ENCODE measurements at regions not wholly inside any gene's neighbourhood (a gene's known extent, or its start where the extent isn't known, plus 50 kb on each side); places are given as distances from the start of the nearest gene placed in this dataset.

DNA sequence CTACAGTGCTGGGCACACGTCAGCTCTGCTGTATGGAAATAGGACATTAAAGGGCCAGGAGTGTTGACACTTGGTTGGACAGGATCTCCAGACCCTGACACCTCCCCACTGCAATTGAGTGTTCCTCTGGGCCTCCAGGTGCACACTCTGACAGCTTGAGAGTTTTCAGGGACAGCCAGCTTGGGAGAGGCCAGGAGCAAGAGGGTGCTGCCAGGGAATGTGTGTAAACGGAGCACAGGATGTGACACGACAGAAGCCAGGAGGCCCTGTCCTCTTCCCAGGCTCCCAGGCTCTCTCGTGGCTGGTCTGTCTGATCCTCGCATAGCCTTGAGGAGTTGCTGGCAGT, 318.1 kb upstream of the HS6ST1 start:
- intact Hi-C loops (cut with micrococcal nuclease): no loop called here
- DNase-seq (ENCODE audit: low read depth, low spot score) (no peak), FAIRE-seq (no peak)
- Histone ChIP-seq H4K20me1 (replicated peaks; ENCODE audit: control insufficient read depth, extremely low read depth, insufficient read depth, low read length) (no peaks in the 10 kb centered on the region), H3K9me3 (replicated peaks; ENCODE audit: control insufficient read depth, insufficient read depth, low read length) (no peaks in the 10 kb centered on the region), H3K27ac (ENCODE audit: insufficient read depth, low read depth, low read length) (no peak overlapping the region), H3K4me1 (ENCODE audit: control insufficient read depth, extremely low read depth, insufficient read depth, low read length) (no peaks in the 10 kb centered on the region), H3K4me3 (replicated peaks in 1 of 3; ENCODE audit: insufficient read depth in 1 of 3, low read depth in 1 of 3, low read length in 3 of 3) (no peak overlapping the region), H3K79me2 (ENCODE audit: control insufficient read depth, insufficient read depth, low read length) (no peaks in the 10 kb centered on the region), H3K27me3 (ENCODE audit: control insufficient read depth in 2 of 2, insufficient read depth in 2 of 2, low read length in 2 of 2) (no peaks in the 10 kb centered on the region), H3K9me1 (replicated peaks; ENCODE audit: control insufficient read depth, extremely low read depth, insufficient read depth, low read length) (no peaks in the 10 kb centered on the region), H2AFZ (ENCODE audit: low read depth, low read length) (no peak overlapping the region), H3K4me2 (ENCODE audit: insufficient read depth, low read length) (no peak overlapping the region), H3K9ac (replicated peaks; ENCODE audit: extremely low read depth, insufficient read depth, low read length) (no peak overlapping the region), H3K36me3 (ENCODE audit: control insufficient read depth in 2 of 2, extremely low read depth in 1 of 2, insufficient read depth in 2 of 2, low read length in 2 of 2) (no peaks in the 10 kb centered on the region)
- BruUV-seq (replicated peaks): no TSS peak
- POLR2A ChIA-PET: no interaction called here
- CTCF ChIA-PET: no interaction called here
- TF ChIP-seq, protein P1, sequence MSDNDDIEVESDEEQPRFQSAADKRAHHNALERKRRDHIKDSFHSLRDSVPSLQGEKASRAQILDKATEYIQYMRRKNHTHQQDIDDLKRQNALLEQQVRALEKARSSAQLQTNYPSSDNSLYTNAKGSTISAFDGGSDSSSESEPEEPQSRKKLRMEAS (IDR thresholded peaks at IDR 0.05; ENCODE audit: insufficient read depth, insufficient read length): no peak
- TF ChIP-seq GATA2 (IDR thresholded peaks at IDR 0.05; ENCODE audit: insufficient read depth, insufficient read length, low read depth, low read length) (no peak), JUN (IDR thresholded peaks at IDR 0.05; ENCODE audit: borderline replicate concordance, insufficient read depth, insufficient read length, low read depth) (no peak), MYC (IDR thresholded peaks at IDR 0.05; ENCODE audit: low read depth, low read length) (no peak), POLR2A (IDR thresholded peaks at IDR 0.05; ENCODE audit: low read depth, low read length) (no peak), POLR2AphosphoS5 (IDR thresholded peaks at IDR 0.05; ENCODE audit: insufficient read depth, low read depth, low read length) (no peak), EZH2 (IDR thresholded peaks at IDR 0.05; ENCODE audit: borderline replicate concordance, low read depth, low read length, severe bottlenecking) (no peak), FOS (IDR thresholded peaks at IDR 0.05; ENCODE audit: borderline replicate concordance, insufficient read depth, low read length) (no peak)
- TF ChIP-seq, protein P2, sequence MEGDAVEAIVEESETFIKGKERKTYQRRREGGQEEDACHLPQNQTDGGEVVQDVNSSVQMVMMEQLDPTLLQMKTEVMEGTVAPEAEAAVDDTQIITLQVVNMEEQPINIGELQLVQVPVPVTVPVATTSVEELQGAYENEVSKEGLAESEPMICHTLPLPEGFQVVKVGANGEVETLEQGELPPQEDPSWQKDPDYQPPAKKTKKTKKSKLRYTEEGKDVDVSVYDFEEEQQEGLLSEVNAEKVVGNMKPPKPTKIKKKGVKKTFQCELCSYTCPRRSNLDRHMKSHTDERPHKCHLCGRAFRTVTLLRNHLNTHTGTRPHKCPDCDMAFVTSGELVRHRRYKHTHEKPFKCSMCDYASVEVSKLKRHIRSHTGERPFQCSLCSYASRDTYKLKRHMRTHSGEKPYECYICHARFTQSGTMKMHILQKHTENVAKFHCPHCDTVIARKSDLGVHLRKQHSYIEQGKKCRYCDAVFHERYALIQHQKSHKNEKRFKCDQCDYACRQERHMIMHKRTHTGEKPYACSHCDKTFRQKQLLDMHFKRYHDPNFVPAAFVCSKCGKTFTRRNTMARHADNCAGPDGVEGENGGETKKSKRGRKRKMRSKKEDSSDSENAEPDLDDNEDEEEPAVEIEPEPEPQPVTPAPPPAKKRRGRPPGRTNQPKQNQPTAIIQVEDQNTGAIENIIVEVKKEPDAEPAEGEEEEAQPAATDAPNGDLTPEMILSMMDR (IDR thresholded peaks at IDR 0.05; ENCODE audit: extremely low read depth in 1 of 2, insufficient read depth in 1 of 2, low read depth in 1 of 2, low read length in 2 of 2): no peak
- dilution Hi-C loops (cut with MboI; ENCODE audit: extremely low pct_ligation_motif_present, low sequenced_read_pairs): no loop called here
